IMR-90 (cell line): ENCODE measurements at regions not wholly inside any gene's neighbourhood (a gene's known extent, or its start where the extent isn't known, plus 50 kb on each side); places are given as distances from the start of the nearest gene placed in this dataset.

ENCODE experiments used
- CHD1 ChIP-seq: IDR thresholded peaks from 2 replicates; pipeline ENCODE4 v1.6.1; 2012; ENCODE audit warnings: low read depth, low read length, improper control_type of control experiment
- CTCF ChIP-seq: conservative IDR thresholded peaks from 2 replicates; pipeline ENCODE4 v1.5.1; 2012; ENCODE audit warnings: mild to moderate bottlenecking, low read depth, low read length, improper control_type of control experiment
- FOS ChIP-seq: fragments of 150-350 bp; IDR thresholded peaks from 2 replicates; pipeline ENCODE4 v1.6.1; 2016; ENCODE audit warnings: low read depth, low read length
- RAD21 ChIP-seq: IDR thresholded peaks from 2 replicates; pipeline ENCODE4 v1.6.1; 2012; ENCODE audit warnings: low read length, improper control_type of control experiment
- USF2 ChIP-seq: fragments of 150-350 bp; IDR thresholded peaks from 2 replicates; pipeline ENCODE4 v1.6.1; 2017; ENCODE audit warnings: mild to moderate bottlenecking, antibody characterized with exemption, low read length, low read depth

GRCh38 chr3:95798628-95799027, 1015.8 kb upstream of the EPHA6 start:
- no peak for TF ChIP-seq USF2
- no peak for TF ChIP-seq CTCF
- TF ChIP-seq CHD1, result no peak
- TF ChIP-seq RAD21, result no peak
- TF ChIP-seq FOS, result no peak
